ENCODE measurements at regions not wholly inside any gene's neighbourhood (a gene's known extent, or its start where the extent isn't known, plus 50 kb on each side); places are given as distances from the start of the nearest gene placed in this dataset.

GRCh38 chr3:6807967-6808588, 52.8 kb upstream of the GRM7 start:
- no peak overlapping the region for H3K27ac ChIP-seq (replicated peaks in 1 of 4)
- intact Hi-C loops (cut with DNase I) = no loop called here
- TF ChIP-seq, protein P1, sequence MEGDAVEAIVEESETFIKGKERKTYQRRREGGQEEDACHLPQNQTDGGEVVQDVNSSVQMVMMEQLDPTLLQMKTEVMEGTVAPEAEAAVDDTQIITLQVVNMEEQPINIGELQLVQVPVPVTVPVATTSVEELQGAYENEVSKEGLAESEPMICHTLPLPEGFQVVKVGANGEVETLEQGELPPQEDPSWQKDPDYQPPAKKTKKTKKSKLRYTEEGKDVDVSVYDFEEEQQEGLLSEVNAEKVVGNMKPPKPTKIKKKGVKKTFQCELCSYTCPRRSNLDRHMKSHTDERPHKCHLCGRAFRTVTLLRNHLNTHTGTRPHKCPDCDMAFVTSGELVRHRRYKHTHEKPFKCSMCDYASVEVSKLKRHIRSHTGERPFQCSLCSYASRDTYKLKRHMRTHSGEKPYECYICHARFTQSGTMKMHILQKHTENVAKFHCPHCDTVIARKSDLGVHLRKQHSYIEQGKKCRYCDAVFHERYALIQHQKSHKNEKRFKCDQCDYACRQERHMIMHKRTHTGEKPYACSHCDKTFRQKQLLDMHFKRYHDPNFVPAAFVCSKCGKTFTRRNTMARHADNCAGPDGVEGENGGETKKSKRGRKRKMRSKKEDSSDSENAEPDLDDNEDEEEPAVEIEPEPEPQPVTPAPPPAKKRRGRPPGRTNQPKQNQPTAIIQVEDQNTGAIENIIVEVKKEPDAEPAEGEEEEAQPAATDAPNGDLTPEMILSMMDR (IDR thresholded peaks at IDR 0.05) = no peak
- TF ChIP-seq POLR2A (IDR thresholded peaks at IDR 0.05; ENCODE audit: low read depth) (no peak), EP300 (IDR thresholded peaks at IDR 0.05) (no peak), POLR2AphosphoS5 (IDR thresholded peaks at IDR 0.05) (no peak)

DNA sequence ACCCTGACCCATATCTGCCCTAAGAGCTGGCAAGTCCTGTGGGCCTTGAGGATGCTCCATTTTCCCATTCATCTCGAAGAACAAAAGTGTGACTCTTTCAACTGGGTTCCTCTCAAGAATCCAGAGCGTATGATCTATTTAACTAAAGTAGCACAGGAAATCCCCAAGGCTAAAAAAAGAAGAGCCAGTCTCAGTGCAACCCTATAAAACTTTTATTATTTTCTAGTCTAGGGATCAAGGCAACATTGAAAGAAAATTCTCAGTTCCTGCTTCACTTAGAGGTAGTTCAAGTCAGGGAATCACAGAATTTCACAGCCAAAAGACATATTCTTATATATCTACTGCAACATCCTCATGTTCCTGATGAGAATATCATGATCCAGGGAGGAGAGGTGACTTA, 51.6 kb upstream of the GRM7 start:
- Histone ChIP-seq H3K27me3 (no peaks in the 10 kb centered on the region), H3K4me1 (no peaks in the 10 kb centered on the region), H3K9me3 (no peaks in the 10 kb centered on the region), H3K36me3 (no peaks in the 10 kb centered on the region), H3K4me3 (no peak overlapping the region), H3K27ac (replicated peaks in 1 of 4) (no peak overlapping the region)
- intact Hi-C loops (cut with DNase I) = no loop called here
- no peak for DNase-seq (ENCODE audit: extremely low spot score)
- 73% methylated on average over 2 of the region's 2 CpGs for WGBS
- TF ChIP-seq, protein P1 (IDR thresholded peaks at IDR 0.05) = no peak
- TF ChIP-seq POLR2A (IDR thresholded peaks at IDR 0.05; ENCODE audit: low read depth) = no peak
- TF ChIP-seq POLR2AphosphoS5 (IDR thresholded peaks at IDR 0.05) = no peak
- TF ChIP-seq EP300 (IDR thresholded peaks at IDR 0.05) = no peak

More at GRCh38 chr3:6807967-6808588, 52.8 kb upstream of the GRM7 start:
- Histone ChIP-seq H3K4me1 (no peaks in the 10 kb centered on the region), H3K4me3 (no peak overlapping the region), H3K36me3 (no peaks in the 10 kb centered on the region), H3K27me3 (no peaks in the 10 kb centered on the region), H3K9me3 (no peaks in the 10 kb centered on the region)
- no peak for DNase-seq (ENCODE audit: extremely low spot score)
- WGBS = 50% methylated on average over 8 of the region's 8 CpGs
